ENCODE measurements at regions not wholly inside any gene's neighbourhood (a gene's known extent, or its start where the extent isn't known, plus 50 kb on each side); places are given as distances from the start of the nearest gene placed in this dataset.

DNA sequence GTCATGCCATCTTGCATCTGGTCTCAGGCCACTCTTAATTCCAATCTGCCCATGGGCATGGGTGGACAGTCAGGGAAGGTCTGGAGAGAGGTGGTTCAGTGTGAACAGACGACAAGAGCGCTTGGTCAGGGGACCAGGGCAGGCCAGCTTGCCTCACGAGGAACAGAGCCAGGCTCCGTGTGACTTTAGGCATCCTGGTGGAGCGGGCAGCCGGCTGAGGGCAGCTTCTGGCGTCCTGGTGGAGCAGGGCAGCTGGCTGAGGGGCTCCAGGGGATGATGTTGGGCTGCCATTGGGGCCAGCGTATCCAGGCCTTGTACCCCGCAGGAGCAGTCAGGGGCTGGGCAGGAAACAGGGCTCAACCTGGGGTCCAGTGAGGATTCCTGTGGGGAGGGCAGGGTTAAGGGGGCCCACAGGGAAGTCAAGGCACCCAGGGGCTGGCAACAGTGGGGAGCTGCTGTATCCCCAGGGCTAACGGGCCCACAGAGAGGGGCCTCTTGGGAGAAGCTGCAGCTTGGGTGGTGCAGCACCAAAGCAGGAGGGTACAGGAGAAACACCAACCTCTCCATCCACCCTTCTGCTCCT, 197.9 kb upstream of the TWIST2 start:
- Mint-ChIP-seq H3K4me1 (no peaks in the 10 kb centered on the region), H3K9me3 (no peaks in the 10 kb centered on the region), H3K27me3 (peaks cover 2 to 15% (median 11%) of the 10 kb centered on the region in 5 donors), H3K27ac (no peak overlapping the region), H3K4me3 (no peak overlapping the region), H3K36me3 (no peaks in the 10 kb centered on the region)
- Histone ChIP-seq H3K27me3 (ENCODE audit: control insufficient read depth in 2 of 2, insufficient read depth in 2 of 2, low read length in 2 of 2) (no peaks in the 10 kb centered on the region), H3K27ac (ENCODE audit: low read depth, low read length) (no peak overlapping the region), H3K36me3 (ENCODE audit: control insufficient read depth in 2 of 3, insufficient read depth in 3 of 3, low read length in 3 of 3) (no peaks in the 10 kb centered on the region), H3K9me3 (ENCODE audit: control insufficient read depth in 2 of 3, low read length in 3 of 3) (no peaks in the 10 kb centered on the region), H3K4me3 (ENCODE audit: low read length) (no peak overlapping the region), H3K4me1 (ENCODE audit: control insufficient read depth in 2 of 2, insufficient read depth in 2 of 2, low read length in 2 of 2) (no peaks in the 10 kb centered on the region)
- CTCF ChIA-PET = no interaction called here
- POLR2A ChIA-PET = no interaction called here
- DNase-seq (no peak), ATAC-seq (no peak)
- intact Hi-C loops (cut with micrococcal nuclease) = no loop called here

DNA sequence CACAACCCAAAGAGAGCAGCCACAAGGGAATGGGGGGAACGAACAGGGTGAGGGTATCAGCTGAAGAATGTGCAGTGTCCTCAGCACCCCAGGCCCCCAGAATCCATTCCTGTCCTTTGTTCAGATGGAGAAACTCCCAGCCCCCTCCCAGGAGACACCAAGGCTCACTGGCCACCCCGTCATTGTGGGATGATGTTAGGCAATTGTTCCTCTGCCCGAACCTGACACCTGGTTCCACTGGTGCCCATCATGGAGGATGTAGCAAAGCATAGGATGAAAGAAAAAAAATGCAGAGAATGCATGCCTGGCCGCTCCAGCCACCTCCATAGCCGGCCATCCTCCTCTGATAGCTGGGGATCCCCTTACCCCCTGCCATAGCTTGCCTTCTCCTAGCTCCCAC, 197.3 kb upstream of the TWIST2 start:
- ChIA-PET POLR2A (no interaction called here), CTCF (no interaction called here)
- Histone ChIP-seq H3K36me3 (ENCODE audit: control insufficient read depth in 2 of 3, insufficient read depth in 3 of 3, low read length in 3 of 3) (no peaks in the 10 kb centered on the region), H3K4me1 (ENCODE audit: control insufficient read depth in 2 of 2, insufficient read depth in 2 of 2, low read length in 2 of 2) (no peaks in the 10 kb centered on the region), H3K27ac (ENCODE audit: low read depth, low read length) (no peak overlapping the region), H3K9me3 (ENCODE audit: control insufficient read depth in 2 of 3, low read length in 3 of 3) (no peaks in the 10 kb centered on the region), H3K4me3 (ENCODE audit: low read length) (no peak overlapping the region), H3K27me3 (ENCODE audit: control insufficient read depth in 2 of 2, insufficient read depth in 2 of 2, low read length in 2 of 2) (no peaks in the 10 kb centered on the region)
- Mint-ChIP-seq H3K4me3 (no peak overlapping the region), H3K9me3 (no peaks in the 10 kb centered on the region), H3K36me3 (no peaks in the 10 kb centered on the region), H3K27me3 (peaks cover 2 to 15% (median 13%) of the 10 kb centered on the region in 5 donors), H3K4me1 (no peaks in the 10 kb centered on the region), H3K27ac (no peak overlapping the region)
- DNase-seq = no peak
- ATAC-seq = no peak
- intact Hi-C loops (cut with micrococcal nuclease) = no loop called here

DNA sequence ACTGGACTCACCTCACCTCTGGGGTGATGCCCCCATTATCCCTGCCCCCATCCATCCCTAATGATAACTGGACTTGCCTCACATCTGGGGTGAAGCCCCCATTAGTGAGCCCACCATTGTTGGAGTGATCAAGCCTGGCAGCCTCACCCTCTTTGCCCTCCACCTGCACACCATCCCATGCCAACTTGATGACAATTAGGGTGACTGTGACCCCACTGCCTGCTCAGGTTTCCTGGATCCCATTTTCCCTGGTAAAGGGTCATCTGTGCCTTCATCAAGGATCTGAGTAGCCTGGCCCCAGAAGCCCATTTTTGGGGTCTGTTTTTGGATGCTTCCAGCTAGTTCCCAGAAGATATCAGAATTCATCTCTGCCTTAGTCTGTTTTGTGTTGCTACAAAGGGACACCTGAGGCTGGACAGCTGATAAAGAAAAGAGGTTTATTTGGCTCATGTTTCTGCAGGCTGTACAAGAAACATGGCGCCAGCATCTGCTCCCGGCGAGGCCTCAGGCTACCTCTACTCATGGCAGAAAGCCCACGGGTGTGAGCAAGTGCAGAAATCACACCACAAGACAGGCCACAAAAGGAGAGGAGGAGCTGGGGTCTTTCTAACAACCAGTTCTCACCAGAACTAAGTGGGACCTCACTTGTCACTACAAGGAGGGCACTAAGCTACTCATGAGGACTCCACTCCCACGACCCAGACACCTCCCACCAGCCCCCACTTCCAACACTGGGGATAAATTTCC, 196.4 kb upstream of the TWIST2 start:
- intact Hi-C loops (cut with micrococcal nuclease) = no loop called here
- Histone ChIP-seq H3K27me3 (ENCODE audit: control insufficient read depth in 2 of 2, insufficient read depth in 2 of 2, low read length in 2 of 2) (no peaks in the 10 kb centered on the region), H3K4me1 (ENCODE audit: control insufficient read depth in 2 of 2, insufficient read depth in 2 of 2, low read length in 2 of 2) (no peaks in the 10 kb centered on the region), H3K4me3 (ENCODE audit: low read length) (no peak overlapping the region), H3K9me3 (ENCODE audit: control insufficient read depth in 2 of 3, low read length in 3 of 3) (no peaks in the 10 kb centered on the region), H3K36me3 (ENCODE audit: control insufficient read depth in 2 of 3, insufficient read depth in 3 of 3, low read length in 3 of 3) (no peaks in the 10 kb centered on the region), H3K27ac (ENCODE audit: low read depth, low read length) (no peak overlapping the region)
- ATAC-seq (no peak), DNase-seq (no peak)
- no peak overlapping the region for H3K4me3 Mint-ChIP-seq
- ChIA-PET CTCF (no interaction called here), POLR2A (no interaction called here)
- H3K4me1 Mint-ChIP-seq = no peaks in the 10 kb centered on the region
- H3K27me3 Mint-ChIP-seq = peaks cover 2 to 19% (median 13%) of the 10 kb centered on the region in 5 donors
- no peaks in the 10 kb centered on the region for H3K36me3 Mint-ChIP-seq
- no peak overlapping the region for H3K27ac Mint-ChIP-seq
- H3K9me3 Mint-ChIP-seq = no peaks in the 10 kb centered on the region

DNA sequence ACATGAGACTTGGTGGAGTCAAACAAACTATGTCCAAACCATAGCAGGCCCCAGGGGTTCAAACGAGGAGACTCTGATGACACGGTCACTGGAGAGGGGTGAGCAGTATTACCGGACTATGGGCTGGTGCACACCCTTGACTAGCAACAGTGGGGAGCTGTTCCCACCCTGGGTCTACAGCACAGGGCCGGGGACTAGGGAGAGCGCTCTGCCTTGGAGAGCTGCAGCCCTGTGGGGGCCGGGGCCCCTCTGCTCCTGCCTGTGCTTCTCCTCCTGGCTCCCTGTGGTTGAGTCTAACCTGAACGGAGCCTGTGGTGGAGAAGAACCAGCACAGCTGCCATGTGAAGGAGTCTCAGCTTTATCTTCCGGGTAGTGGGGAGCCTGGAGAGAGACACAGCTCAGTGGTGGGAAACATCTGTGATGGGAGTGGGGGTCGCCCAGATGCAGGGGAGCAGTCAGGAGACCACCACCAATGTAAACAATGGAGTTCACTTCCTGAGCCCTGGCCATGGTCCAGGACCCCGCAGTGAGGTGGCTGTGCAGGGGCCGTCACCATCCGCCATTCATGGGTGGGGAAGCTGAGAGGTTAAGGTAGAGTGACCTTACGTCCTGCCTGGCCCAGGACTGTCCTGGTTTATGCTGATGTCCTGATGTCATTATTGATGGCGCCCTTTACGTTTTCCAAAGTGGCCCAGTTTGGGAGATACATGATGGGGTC, 195.7 kb upstream of the TWIST2 start:
- H3K36me3 Mint-ChIP-seq = no peaks in the 10 kb centered on the region
- DNase-seq = no peak
- Histone ChIP-seq H3K4me3 (ENCODE audit: low read length) (no peak overlapping the region), H3K27me3 (ENCODE audit: control insufficient read depth in 2 of 2, insufficient read depth in 2 of 2, low read length in 2 of 2) (no peaks in the 10 kb centered on the region), H3K36me3 (ENCODE audit: control insufficient read depth in 2 of 3, insufficient read depth in 3 of 3, low read length in 3 of 3) (no peaks in the 10 kb centered on the region), H3K9me3 (ENCODE audit: control insufficient read depth in 2 of 3, low read length in 3 of 3) (no peaks in the 10 kb centered on the region), H3K27ac (ENCODE audit: low read depth, low read length) (no peak overlapping the region), H3K4me1 (ENCODE audit: control insufficient read depth in 2 of 2, insufficient read depth in 2 of 2, low read length in 2 of 2) (no peaks in the 10 kb centered on the region)
- POLR2A ChIA-PET = no interaction called here
- no peaks in the 10 kb centered on the region for H3K4me1 Mint-ChIP-seq
- H3K9me3 Mint-ChIP-seq = no peaks in the 10 kb centered on the region
- no peak for ATAC-seq
- H3K27ac Mint-ChIP-seq = no peak overlapping the region
- intact Hi-C loops (cut with micrococcal nuclease) = no loop called here
- CTCF ChIA-PET = no interaction called here
- H3K27me3 Mint-ChIP-seq = peaks cover 2 to 19% (median 13%) of the 10 kb centered on the region in 5 donors
- H3K4me3 Mint-ChIP-seq = no peak overlapping the region

GRCh38 chr2:238652771-238653157, 195.1 kb upstream of the TWIST2 start:
- ATAC-seq (no peak), DNase-seq (no peak)
- Histone ChIP-seq H3K27ac (ENCODE audit: low read depth, low read length) (no peak overlapping the region), H3K27me3 (ENCODE audit: control insufficient read depth in 2 of 2, insufficient read depth in 2 of 2, low read length in 2 of 2) (no peaks in the 10 kb centered on the region), H3K9me3 (ENCODE audit: control insufficient read depth in 2 of 3, low read length in 3 of 3) (no peaks in the 10 kb centered on the region), H3K4me1 (ENCODE audit: control insufficient read depth in 2 of 2, insufficient read depth in 2 of 2, low read length in 2 of 2) (no peaks in the 10 kb centered on the region), H3K4me3 (ENCODE audit: low read length) (no peak overlapping the region), H3K36me3 (ENCODE audit: control insufficient read depth in 2 of 3, insufficient read depth in 3 of 3, low read length in 3 of 3) (no peaks in the 10 kb centered on the region)
- Mint-ChIP-seq H3K4me1 (no peaks in the 10 kb centered on the region), H3K27me3 (peaks cover 2 to 19% (median 13%) of the 10 kb centered on the region in 5 donors), H3K9me3 (no peaks in the 10 kb centered on the region), H3K4me3 (no peak overlapping the region), H3K36me3 (no peaks in the 10 kb centered on the region), H3K27ac (no peak overlapping the region)
- POLR2A ChIA-PET = no interaction called here
- CTCF ChIA-PET = no interaction called here
- intact Hi-C loops (cut with micrococcal nuclease) = no loop called here

- Mint-ChIP-seq H3K36me3 (no peaks in the 10 kb centered on the region), H3K27ac (no peak overlapping the region), H3K4me3 (no peak overlapping the region), H3K9me3 (no peaks in the 10 kb centered on the region), H3K4me1 (no peaks in the 10 kb centered on the region), H3K27me3 (peaks cover 2 to 19% (median 13%) of the 10 kb centered on the region in 5 donors)
- Histone ChIP-seq H3K27ac (ENCODE audit: low read depth, low read length) (no peak overlapping the region), H3K4me1 (ENCODE audit: control insufficient read depth in 2 of 2, insufficient read depth in 2 of 2, low read length in 2 of 2) (no peaks in the 10 kb centered on the region), H3K36me3 (ENCODE audit: control insufficient read depth in 2 of 3, insufficient read depth in 3 of 3, low read length in 3 of 3) (no peaks in the 10 kb centered on the region), H3K27me3 (ENCODE audit: control insufficient read depth in 2 of 2, insufficient read depth in 2 of 2, low read length in 2 of 2) (no peaks in the 10 kb centered on the region), H3K4me3 (ENCODE audit: low read length) (no peak overlapping the region), H3K9me3 (ENCODE audit: control insufficient read depth in 2 of 3, low read length in 3 of 3) (no peaks in the 10 kb centered on the region)
- intact Hi-C loops (cut with micrococcal nuclease) = no loop called here
- ATAC-seq = no peak
- ChIA-PET POLR2A (no interaction called here), CTCF (no interaction called here)
- no peak for DNase-seq
Observed at GRCh38 chr2:238653431-238654109, 194.3 kb upstream of the TWIST2 start.
